ENCODE measurements at regions not wholly inside any gene's neighbourhood (a gene's known extent, or its start where the extent isn't known, plus 50 kb on each side); places are given as distances from the start of the nearest gene placed in this dataset.

DNA sequence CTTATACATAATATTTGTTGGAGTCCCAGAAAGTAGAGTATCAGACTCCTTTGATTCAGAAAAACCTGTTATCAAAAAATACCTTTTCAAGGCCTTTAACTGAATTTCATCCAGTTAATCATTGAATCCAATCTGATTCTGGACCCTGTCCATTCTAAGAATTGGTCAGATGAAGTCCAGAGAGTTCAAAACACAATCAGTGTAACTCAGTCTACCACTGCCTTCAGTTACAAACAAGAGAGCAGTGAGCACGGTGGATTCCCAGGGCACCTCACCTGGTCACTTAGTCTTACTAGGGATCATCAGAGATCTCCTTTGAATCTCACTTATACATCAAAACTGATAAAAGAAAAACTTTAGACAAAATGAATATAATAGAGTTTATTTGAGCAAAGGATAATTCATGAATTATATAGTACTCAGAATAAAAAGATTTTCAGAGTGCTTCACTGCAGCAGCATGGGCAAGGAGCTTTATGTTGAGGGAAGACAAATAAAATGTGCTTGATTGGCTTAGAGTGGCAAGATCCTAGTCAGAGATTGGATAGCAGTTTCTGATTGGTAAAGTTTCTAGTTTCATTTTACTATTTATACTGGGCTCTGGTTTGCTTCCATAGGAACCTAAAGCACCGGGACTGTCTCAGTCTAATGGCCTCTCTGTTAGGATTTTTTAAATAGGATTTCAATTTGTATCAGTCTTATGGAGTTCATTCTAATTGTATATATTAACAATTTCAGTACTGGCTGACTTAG lies 474.9 kb upstream of the GOLIM4 start:
- DNase-seq = no peak

DNA sequence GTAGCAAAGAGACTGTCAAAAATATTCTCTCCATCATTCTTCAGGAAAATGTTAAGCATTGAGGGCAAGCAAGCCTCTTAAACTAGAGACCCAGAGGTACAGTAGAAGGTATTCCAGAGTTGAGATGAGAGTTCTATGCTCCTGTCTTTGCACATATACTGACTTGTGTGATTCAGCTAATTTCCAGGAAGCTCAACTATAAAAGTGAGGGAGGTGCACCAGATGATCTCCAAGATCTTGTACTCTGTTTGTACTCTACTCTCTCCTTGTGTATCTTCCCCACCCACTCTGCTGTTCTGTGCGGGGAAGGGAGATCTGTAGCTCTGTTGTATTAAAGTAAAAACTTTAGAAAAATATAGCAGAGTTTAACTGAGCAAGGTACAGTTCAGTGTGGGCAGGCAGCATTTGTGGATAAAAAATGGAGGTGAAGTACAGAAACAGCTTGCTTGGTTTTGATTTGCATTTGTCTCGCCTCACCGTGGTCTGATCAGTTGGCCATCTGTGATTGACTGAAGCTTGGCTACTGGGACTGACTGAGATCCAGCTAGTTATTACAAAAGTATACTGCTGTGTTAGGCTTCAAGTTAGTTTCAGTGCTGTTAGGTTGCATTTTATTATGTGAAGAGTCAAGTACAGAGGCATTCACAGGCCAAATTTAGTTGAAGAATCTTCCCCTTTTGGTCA lies 463.1 kb upstream of the GOLIM4 start:
- no peak for DNase-seq

DNA sequence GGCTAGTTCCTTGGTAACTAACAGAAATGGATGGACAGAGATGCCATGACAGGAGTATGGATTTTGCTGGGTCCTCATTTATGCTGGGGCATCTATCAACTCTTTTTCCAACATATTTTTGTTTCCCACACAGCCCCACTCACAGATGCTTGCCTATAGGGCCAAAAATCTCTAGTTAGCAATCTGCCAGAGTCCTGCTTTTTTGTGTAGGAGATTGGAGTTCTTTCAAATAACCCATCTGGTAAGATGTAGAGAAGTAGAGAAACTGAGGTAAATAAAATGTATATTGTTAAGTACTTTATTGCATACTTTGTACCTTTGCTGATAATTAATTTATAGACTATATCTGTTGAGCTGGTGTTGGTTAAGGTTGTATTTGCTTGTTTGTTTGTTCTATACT lies 456.5 kb upstream of the GOLIM4 start:
- DNase-seq = no peak

DNA sequence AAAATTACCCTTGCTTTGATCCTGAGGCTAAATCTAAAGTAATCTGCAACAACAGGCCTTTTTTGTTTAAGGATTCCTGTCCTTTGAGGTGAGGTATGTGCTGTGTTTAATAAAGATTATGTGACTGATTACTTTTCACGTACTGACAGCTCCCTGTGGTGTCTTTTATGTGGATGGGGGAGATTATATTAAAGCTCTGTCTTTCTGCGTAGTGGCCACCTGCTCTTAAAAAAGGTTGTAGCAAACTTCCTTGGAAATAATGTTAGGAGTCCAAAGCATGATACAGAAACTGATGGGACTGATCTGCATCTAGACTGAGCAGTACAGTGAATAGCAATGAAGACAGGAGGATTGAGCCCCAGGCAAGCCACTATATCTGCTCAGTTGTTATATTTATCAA lies 453.0 kb upstream of the GOLIM4 start:
- no peak for DNase-seq

DNA sequence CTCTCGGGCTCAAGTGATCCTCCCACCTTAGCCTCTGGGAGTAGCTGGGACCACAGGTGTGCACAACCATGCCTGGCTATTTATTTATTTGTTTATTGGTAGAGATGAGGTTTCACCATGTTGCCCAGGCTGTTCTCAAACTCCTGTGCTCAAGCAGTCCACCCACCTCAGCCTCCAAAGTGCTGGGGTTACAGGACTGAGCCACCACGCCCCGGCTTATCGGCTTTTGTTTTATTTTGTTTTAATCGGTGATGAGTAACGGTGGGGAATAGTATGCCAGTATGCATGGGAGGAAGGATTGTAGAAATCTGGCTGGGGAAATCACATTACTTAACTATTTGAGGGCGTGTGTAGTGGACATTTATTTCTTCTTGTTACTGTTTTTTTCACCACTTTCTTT lies 451.0 kb upstream of the GOLIM4 start:
- no peak for DNase-seq

DNA sequence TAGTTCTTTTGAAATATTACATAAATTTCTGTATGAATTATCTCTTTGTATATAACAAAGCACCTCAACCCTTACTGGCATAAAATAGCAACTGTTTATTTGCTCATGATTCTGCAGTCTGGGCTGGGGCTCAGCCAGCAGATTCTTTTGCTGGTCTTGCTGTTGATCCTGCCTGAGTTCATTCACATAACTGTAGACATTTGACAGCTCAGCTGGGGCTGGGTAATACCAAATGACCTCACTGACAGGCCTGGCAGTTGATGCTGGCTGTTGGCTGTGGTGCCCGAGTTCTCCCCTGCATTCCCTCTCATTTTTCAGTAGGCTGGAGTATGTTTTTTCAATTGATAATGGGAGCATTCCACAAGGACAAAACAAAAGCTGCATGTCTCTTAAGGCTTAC lies 449.9 kb upstream of the GOLIM4 start:
- DNase-seq = no peak

DNA sequence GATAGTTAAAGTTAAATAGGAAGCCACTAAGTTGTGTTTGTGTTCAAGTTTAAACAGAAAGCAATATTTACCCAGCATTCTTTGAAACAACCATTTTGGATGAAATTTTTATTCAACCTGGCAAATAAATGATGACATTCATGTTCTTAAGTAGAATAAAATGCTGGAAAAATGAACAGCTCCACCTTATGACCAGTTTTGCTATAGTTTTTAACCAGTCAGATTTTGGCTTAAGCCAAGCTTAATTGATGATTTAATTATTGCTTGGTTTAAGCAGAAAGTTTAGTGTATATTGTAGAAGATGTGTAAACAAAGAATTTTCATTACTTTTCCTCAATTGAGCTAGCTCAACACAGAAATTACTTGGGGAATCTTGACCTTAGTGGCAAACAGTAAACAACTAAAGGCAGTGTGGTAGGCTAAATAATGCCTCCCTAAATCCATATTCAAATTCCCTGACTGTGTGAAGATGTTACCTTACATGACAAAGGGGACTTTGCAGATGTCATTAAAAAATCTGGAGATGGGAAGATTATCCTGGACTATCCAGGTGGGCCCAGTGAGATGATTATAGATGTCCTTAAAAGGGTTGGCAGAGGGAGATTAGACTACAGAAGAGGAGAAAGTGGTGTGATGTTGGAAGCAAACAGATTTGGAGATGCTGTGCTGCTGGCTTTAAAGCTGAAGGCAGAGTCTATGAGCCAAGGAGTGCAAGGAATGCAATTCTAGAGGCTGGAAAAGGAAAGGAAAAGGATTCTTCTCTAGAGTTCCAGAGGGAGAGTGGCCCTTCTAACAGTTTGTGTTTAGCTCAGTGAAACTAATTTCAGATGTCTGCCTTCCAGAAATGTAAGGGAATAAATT lies 448.6 kb upstream of the GOLIM4 start:
- no peak for DNase-seq

DNA sequence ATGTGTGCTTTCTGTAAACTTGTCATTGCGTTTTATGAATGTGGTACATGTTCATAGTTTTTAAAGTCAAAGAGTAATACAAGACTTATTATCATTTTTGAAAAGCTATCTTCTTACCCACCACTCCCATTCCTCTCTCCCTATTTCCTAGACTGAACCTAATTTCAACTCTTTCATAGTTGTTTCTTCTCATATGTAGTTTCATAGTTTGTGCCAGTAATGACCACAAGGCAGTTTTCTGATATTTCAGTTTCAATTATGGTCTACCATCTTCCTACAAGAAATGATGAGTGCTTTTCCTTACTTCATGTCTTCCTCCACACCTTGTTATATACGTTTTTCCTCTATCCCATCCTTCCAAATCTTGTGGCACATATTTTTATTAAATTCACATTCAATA lies 445.0 kb upstream of the GOLIM4 start:
- no peak for DNase-seq

DNA sequence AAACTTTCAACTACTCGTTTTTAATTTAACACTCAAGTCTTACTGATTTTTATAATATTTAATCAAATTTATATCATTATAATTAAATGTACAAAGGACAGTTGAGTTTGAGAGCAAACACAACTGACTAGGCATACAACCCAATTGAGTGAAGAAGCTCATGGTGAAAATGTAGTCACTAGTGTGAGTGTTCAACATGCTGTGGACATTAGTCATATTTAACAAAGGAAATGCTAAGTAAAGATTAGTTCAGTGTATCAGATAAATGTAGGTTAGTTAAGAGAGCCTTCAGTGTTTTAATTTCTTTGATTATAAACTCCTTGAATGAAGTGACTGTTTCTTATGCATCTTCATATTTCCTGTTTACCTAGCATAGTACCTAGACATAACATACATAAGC lies 444.2 kb upstream of the GOLIM4 start:
- no peak for DNase-seq

DNA sequence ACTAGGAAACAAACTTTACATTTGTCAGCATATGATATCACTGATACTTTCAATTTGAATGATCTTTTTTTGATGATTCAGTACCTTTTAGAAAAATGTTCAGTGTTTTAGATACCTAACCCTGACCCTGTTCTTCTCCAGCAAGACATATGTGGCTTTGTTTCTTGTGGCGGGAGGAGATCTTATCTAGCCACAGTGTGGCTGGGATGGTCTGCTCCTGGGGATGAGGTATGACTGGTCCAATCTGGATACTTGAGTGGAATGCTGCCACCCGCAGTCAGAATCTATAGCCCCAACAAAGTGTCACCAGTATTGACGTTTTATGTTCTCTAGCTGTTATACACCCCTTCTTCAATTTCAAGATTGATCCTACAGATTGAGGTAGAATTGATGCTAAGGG lies 439.0 kb upstream of the GOLIM4 start:
- no peak for DNase-seq

DNA sequence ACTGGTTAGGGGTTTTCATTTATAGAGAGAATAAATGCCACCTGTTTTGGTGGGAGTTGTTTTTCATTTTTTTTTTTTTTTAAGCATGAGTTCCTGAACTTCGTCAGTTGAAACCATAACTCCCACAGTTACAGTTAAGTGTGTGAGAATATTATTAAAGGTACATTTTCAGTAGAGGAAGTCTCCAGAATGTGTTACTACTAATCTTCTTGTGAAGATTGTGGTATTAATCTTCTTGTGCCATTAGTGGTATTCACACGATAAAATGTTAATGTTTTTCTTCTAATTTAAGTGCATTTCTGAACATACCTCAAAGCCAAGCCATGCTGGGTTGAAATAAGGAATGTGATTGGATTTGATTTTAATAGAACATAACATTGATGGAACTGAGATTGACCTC lies 437.9 kb upstream of the GOLIM4 start:
- DNase-seq = no peak

DNA sequence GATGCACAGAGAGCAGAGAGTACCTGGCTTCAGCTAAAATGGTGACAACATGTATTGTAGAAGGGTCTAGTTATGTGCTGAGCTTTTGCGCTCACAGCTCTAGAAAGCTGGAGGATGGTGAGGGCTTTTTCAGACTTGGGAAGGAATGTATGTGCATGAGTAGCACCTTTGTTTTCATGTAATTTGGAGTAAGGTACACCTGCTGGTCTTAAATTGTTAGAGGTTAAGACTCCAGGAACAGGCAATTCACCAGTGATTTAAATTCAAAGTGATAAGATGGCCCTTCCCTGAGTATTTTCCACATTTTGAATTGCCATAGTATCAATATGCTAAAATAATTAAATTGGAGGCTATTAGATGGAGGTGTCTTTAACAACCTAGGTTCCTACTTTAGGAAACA lies 436.4 kb upstream of the GOLIM4 start:
- DNase-seq = no peak

DNA sequence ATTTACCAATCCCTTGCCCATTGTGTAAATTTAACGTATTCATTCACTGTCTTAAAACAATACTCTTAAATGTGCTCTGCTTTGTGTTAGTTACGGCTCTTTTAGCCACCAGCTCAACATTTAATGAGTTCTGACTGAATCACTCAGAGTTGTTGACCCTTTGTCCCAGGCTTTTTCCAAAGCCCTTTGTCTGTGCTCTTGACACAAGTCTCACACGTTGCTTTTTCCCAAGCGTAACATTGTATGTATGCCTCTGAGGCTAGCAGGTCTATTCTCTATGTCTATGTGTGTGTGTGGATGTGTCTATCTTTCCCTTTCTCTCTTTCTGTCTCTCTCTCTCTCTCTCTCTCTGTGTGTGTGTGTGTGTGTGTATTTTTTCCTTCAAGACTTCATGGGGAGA lies 435.4 kb upstream of the GOLIM4 start:
- no peak for DNase-seq

DNA sequence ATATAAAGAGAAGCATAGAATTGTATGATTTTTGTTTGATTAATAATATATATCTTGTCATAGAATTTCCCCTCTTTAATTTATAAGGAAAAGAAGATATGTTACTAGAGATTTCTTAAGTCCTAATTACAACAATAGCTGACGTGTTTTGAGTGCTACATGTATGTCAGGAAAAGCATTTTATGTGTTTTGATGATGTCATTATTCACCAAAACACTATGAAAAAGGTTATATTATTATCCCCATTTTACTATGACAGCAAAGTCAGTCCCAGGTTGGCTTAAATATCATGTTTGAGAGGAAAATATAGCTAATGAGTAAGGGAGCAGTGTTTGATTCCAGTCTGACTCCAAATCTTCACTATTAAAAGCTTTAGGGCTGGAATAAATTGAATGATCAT lies 428.4 kb upstream of the GOLIM4 start:
- DNase-seq = no peak

DNA sequence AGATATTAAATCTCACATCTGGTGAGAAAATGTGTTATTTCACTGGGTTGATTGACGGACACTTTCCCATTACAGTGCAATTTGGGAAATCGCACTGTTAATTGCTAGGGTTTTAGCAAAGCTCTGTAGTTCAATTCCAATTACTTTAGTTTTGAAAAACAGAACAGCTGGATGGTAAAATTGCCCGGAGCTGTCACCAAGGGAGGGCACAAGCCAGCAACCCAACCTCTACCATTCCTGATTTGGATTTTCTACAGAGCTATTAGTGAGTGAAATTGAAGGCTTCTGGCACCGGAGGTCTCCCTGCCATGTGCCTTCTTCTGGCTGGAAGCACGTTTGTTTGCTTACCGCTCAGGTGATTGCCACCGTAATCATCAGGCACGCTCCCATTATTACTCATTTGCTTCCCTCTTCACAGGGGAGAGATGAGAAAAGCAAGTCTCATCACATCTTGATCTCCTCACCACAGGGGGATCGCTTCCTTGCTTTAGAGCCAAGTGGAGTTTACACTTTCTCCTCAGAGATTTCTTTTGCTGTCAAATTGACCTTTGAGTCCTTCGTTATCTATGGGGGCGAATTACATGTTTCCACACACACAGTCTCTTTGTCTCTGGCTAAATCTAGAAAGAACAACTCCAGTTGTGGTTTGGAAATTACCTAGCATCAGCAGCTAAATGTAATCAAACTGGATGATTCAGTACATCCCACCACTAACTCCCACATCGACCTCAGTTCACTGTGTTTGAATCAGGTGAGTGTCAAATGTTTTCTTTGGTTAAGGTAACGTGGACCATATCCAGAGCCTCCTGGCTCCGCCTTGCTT lies 421.7 kb upstream of the GOLIM4 start:
- no peak for DNase-seq

DNA sequence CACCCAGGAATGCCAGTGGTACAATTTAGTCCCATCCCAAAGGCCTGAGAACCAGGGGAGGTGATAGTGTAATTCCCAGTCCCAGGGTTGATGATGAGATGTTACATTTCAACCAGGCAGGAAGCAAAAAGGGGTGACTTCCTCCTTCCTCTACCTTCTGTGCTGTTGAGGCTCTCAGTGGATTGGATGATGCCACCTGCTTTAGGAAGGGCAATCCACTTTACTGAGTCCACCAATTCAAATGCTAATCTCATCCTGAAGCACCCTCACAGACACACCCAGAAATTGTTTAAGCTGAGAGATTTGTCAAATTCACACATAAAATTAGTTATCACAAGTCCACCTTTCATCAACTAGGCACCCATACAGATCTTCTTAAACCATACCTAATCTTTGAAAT lies 418.5 kb upstream of the GOLIM4 start:
- no peak for DNase-seq

DNA sequence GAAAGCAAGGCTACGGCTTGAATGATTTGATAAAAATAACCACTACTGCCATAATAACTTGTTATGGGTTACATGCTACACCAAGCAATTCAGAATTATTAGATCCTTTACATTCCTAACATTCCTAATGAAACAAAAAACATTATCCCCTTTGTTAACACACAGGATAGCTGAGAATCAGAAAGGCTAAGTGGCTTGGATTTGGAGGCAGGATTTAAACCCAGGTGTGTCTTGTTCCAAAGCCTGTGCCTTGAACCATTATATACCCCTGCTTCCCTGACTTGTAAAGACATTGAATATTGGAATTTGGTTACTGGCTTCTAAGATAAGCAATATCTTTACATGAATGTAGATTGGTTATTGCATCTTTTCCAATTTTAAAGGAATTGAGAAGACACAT lies 417.1 kb upstream of the GOLIM4 start:
- no peak for DNase-seq

DNA sequence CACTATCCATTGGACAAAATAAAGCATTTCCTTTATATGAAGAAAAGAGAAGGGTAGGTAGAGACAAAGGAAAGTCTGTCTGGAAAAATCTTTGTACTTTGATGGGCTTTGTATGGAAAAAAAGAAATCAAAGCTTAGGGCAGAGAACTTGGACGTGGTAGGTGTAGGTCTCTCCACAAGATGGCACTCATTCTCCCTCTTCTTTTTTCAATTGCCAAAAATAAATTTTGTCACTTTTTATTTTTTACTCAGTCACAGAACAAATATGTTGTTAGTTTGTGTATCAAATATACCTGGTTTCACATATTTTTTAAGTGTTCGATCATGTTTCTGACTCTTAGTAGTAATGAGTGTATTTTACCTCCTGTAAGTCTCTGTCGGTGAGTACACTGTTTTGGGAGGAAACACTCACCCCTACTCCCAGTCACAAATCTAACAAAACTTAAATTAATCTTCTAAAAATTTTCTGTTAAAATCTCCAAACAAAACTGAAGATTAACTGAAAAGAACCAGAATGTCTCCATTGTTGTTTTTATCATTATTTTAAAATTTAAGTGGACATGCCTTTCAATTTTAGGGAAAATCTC lies 415.8 kb upstream of the GOLIM4 start:
- DNase-seq = peak; percentile 11

DNA sequence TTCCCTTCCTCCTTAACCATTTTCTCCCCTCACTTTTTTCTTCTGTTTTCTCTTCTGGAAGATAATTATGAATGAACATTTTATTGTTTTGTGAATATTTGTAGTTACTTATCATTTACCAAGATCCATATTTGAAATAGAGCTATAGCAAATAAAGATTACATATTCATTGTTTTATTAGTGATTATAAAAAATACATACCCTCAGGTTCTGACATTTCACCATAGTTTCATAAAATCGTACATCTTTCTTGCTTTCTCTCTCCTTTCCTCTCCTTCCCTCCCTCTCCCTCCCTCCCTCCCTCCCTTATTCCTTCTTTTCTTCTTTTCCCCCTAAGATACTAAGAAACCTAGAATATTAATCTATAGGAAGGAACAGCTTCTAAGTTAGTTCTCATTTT lies 410.9 kb upstream of the GOLIM4 start:
- no peak for DNase-seq

DNA sequence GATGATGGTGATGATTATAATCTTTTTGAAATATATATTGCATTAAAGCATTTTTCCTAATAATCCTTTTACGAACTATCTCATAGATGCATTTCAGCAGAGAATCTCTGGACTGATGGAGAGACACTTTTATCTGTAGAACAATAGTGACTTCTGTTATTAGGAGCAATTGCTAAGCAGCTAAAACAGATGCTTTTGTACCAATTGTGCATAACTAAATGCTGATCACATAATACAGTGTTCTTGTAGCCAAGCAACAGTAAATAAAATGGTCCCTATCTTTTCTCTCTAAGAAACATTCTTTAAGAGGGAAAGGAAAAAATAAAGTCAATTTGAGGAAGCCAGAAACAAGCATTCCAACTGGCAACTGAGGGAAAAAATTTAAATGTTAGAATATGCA lies 405.8 kb upstream of the GOLIM4 start:
- no peak for DNase-seq

DNA sequence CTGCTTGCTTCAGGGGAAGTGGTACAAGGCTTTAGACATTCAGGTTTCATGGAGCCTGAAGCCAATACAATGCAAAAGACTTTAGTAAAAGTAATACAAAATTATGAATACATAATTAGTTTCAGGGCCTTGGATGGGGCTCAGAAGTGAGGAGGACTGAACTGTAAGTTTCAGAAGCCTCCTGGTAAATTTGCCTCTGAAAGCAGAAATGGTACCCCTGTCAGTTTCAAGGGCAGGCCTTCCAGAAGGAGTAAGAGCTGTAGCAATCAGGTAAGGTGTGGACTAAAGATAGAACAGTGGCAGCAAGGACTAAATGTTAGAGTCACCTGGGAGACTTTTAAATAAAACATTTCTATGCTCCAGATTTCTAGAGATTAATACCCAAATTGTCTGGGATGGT lies 402.5 kb upstream of the GOLIM4 start:
- DNase-seq = no peak

DNA sequence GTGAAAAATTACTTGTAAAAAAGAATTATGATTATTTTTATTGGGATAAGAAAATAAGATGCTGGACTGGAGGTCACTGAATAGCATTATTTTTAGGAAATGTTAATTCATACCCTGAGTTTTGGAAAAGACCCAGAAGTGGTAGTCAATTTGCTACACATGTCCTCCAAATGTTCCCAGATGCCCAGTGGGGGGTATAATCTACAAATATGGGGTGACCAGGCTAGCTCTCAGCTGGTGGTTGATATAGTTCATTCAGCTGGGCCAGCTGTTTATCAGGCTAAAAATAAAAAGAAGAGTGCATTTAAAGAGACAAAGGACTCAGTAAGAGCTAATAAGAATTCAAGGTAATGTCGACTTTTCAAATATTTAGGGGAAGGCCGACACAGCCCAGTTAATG lies 402.0 kb upstream of the GOLIM4 start:
- no peak for DNase-seq

DNA sequence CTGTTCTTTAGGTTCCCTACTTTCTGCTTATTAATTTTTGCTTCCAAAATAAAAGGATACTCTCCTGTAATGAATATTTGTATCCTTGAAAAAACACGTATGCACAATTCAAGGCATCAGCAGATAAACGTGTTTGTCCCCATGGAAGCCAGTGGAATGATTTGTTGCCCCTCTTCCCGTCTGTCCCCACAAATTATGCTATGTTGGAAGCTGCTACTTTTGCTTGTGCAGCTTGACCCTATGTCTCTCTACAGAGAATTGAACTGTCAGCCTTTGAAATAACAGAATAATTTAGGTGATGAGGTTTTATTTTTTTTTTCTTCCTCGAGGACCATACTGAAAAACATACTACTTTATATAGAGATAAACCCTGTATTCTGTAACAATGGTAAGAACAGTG lies 401.5 kb upstream of the GOLIM4 start:
- DNase-seq = no peak

Measured in midbrain (tissue), 1 donor.